GM19328 (cell line): ENCODE measurements at regions not wholly inside any gene's neighbourhood (a gene's known extent, or its start where the extent isn't known, plus 50 kb on each side); places are given as distances from the start of the nearest gene placed in this dataset.

Experiments used
- ATAC-seq: cut with Tn5 transposase; IDR thresholded peaks from one replicate; pipeline ENCODE4 v1.9.1; 2021; ENCODE audit warnings: mild to moderate bottlenecking, moderate library complexity; ENCODE audit not compliant: unreplicated experiment

DNA sequence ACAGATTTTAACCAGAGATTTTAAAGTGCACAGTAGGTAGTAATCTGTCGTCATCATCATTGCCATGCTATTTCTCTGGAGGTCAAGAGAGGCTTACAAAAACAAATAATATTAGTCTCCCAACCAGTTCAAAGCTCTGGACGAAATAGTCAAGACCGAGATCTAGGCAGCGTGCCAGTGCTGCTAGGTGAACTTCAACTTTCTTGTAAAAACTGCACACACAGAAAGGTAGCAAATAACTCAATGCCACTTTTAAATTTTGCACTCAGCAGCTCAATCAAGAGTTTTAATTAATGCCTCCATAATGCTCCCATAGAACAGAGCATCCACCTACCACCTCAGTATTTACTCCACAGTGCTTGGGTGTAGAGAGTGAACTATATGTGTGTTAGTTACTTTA lies 656.8 kb downstream of the IRX1 start:
- ATAC-seq, result no peak

DNA sequence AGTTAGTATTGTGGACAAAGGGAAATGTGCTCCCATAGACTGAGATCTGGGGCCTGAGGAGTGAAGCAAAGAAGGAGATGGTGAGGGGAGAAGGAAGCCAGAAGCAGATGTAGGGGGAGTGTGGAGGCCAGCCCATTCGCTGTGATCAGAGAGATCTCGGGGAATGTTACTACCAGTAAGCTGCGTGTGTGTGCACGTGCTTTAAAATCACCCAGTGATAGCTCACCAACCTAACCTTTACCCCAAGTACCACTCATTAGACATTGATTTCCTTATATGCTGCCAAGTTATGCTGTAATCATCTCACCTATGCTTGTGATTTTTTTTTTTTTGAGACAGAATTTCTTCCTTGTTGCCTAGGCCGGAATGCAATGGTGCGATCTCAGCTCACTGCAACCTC lies 659.1 kb downstream of the IRX1 start:
- no peak for ATAC-seq

GRCh38 chr5:4255441-4255840 lies 659.8 kb downstream of the IRX1 start:
- ATAC-seq, result no peak

DNA sequence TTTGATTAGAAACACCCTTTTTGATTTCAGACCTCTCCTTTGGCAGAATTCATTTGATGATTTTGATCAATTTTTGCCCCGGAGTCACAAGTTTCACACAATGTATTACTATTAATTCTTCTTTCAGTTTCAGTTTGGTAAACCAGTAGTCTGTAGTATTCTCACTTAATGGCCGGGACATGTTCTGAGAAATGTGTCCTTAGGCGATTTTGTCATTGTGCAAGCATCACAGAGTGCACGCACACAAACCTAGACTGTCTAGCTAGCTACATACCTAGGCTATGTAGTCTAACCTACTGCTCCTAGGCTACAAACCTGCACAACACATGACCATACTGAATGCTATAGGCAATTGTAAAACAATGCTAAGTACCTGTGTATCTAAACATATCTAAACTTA lies 662.5 kb downstream of the IRX1 start:
- ATAC-seq, result no peak

DNA sequence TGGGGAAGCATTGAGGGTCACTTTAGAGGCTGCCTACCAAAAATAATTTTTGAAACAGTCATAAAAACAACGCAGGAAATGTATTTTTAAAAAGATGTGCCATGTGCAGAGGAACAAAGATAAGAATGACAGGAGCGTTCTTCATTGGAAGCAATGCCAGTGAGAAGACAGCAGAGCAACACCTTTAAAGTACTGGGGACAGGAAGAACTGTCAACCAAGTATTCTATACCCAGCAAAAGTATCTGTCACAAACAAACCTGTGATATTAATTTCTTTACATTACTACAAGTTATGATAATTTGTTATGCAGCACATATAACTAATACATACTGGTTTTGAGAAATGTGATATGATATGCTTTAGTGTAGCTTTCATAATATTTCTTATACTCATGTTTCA lies 675.6 kb downstream of the IRX1 start:
- no peak for ATAC-seq

GRCh38 chr5:4275232-4275631 lies 679.6 kb downstream of the IRX1 start:
- no peak for ATAC-seq

DNA sequence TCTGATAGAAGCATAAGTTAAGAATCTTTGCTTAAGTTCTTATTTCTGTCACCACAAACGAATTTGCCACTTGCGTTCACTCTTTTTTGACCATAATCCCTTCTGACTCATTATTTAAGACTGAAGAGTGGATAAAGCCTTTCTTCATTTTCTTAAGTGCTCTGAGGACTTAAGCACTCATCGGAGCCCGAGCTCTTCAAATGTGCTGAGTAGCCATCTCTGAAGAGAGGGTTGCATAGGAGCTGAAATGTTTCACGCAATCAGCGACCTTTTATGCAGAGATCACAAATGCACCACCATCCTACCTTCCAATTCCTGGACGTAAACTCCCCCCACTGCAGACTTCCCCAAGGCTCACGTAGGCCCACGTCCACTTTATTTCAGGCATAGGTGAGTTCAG lies 699.2 kb downstream of the IRX1 start:
- no peak for ATAC-seq

DNA sequence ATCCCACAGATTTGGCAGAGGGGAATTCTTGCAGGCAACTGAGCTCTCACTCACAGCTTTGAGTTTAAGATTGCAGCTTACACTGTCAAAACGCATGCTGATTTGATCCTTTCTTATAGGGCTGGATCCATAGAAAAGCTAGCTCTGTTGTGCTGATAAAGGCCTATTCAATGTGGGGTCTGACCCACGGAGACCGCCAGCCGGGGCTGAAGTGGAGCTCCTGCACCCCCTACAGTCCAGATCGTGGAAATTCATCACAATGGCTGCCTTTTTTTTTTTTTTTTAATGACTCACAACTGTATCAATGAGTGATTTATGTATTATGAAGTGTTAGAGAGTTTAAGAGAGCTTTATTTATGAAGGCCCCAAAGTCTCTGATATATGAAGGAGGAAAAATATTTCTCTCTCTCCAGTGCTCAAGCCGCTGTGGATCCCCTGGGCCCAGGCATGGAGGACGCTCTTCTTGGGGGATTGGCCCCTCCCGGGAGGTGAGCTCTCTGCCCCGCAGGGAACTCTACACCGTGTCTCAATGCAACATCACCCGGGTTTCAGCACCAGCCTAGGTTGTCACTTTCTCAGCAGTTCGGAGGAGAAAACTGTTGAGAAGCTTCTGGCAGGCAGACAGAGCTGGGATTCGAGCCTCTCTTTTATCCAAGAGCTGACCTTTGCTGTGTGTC lies 700.2 kb downstream of the IRX1 start:
- ATAC-seq, result no peak

DNA sequence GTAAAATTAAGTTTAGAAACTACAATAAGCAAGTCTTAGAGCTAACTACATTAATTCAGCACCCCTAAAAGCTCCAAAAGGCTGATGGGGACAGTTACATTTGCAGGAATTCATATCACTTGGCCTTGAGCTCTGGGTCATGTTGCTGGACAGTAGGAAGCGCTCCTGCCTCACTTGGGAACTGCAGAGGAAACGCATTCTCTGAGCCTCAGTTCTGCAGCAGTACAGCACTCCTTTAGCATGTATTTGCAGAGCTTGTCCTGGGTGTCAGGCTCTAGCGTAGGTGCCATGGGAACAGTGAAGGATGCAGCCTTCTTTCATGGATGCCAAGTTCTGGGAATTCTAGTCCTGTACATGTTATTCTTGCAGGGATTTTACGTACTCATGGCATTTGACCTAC lies 710.4 kb downstream of the IRX1 start:
- ATAC-seq, result no peak

- ATAC-seq, result no peak
These were observed 713.4 kb downstream of the IRX1 start for GRCh38 chr5:4309026-4309425.

- no peak for ATAC-seq
These were observed 717.5 kb downstream of the IRX1 start for GRCh38 chr5:4313138-4313537.

DNA sequence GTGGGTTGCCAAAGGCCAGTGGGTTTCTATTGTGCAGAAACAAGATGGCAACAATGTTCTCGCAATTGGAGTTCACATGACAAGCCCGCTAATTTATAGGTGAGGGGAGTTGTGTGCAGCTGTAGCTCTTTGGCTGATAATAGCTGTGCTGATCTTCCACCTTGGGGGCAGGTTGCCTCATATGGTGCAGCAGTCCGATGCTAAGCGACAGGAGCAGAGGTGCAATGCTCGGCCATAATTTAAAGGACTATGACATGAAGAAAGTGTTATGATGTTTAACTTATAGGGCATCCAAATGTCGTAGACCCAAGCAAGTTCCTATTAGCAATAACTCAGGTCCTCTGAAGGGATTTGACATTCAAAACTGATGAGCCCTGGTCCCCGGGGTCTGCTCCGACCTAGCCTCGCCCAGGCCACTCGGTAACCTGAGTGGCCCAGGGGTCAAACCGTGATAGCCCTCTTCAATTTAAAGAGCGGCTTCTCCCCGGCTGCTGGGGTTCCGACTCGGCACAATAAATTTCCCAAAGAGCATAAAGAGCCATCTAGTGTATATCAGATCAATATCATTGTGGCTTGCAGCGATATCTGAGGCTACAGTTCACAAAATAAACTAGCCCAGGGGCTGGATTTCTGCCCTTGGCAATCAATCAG lies 724.0 kb downstream of the IRX1 start:
- ATAC-seq, result no peak

- no peak for ATAC-seq
These were observed 734.7 kb downstream of the IRX1 start for GRCh38 chr5:4330327-4330726.

DNA sequence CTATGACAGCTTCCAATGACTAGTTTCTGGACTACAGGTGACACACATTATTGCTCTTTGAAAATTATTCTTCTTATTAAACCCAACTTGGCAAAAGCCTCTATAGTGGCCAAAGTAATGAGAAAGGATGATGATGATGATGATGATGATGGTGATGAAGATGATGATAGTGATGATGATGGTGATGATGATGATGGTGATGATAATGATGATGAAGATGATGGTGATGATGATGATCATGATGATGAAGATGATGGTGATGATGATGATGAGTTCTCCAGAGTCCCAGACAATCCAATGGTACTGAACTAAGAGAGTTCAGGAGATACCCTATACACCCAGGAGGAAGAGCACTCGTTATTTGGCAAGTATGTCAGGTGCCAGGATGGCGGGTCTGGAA lies 739.4 kb downstream of the IRX1 start:
- no peak for ATAC-seq

- no peak for ATAC-seq
These were observed 741.9 kb downstream of the IRX1 start for GRCh38 chr5:4337519-4337918.

DNA sequence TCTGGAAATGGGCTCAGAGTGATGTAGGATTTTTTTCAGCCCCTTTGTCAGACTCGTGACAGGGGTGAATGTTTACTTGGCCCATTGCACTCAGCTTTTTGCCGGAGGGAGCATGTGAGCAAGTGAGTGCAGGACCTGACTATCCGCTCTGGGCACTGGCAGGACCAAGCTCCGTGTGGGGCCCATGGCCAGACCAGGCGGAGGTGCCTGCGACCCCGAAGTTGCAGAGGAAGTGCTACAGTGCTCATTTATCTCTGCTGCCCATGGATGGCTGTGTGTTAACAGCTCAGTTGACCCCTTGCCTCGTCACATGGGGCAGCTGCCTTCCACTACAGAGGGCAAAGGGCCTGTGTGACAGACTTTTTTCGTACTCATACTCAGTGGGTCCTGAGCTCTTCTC lies 744.3 kb downstream of the IRX1 start:
- no peak for ATAC-seq

DNA sequence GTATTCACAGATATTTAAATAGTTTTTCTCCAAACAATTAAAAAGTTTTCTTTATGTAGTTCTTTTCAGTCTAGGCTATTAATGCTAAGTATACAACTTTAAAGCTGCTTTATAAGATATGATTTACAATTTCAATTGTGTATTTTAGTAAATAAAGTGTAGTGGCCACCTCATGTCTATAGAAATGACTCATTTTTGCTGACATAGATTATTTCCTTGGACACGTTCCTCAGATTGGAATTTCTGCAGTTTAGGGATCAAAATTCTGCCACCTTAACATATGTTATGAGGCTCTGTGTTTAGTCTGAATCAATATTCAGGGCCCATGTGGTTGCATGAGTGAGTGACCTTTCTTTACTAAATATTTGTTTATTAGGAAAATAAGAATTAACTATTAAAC lies 750.2 kb downstream of the IRX1 start:
- no peak for ATAC-seq

DNA sequence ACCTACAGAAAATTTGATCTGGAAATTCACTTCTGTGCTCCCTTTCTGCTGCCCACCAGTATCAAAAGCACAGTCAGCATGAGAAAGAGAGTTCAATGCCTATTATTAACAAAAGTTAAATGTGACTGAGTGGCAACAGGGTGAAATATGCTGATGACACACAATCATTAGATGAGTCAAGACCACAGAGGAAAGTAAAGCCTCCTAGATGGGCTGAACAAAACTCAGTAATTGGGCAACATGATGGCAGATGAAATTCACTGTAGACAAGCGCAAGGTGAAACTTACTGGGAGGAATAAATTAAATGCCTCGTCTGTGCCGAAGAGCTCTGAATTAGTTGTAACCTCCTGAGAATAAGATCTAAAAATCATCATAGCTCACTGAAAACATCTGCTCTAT lies 752.8 kb downstream of the IRX1 start:
- ATAC-seq, result no peak

GRCh38 chr5:4348919-4349318 lies 753.3 kb downstream of the IRX1 start:
- ATAC-seq, result no peak

DNA sequence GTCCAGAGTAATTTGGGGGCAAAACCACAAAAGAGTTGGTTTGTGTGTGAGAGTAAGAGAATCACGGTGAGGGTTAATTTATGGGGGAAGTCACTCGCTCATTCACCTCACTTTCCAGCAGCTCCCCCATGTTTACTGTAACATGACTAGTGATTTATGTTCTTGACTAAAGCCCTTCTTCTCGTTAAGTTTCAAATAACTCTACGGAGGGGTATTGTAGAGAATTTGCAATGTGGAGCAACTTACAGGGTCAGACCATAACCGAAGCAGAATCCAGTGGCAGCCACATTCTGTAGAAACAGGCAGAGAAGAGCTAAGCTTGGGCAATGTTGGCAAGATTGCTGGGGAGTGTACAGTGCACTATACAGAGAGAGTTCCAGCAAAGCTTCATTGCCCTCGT lies 760.6 kb downstream of the IRX1 start:
- no peak for ATAC-seq

DNA sequence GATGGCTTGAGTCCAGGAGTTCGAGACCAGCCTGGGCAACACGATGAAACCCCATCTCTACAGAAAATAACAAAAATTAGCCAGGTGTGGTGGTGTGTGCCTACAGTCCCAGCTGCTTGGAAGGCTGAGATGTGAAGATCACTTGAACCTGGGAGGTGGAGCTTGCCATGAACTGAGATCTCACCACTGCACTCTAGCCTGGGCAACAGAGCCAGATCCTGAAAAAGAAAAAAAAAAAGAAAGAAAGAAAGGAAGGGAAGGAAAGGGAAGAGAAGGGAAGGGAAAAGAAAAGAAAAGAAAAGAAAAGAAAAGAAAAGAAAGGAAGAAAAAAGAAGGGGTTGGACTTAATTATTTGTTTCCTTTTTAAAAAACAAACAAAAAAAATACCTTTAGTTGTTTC lies 764.2 kb downstream of the IRX1 start:
- ATAC-seq, result no peak

- ATAC-seq, result no peak
These were observed 766.1 kb downstream of the IRX1 start for GRCh38 chr5:4361753-4362152.

DNA sequence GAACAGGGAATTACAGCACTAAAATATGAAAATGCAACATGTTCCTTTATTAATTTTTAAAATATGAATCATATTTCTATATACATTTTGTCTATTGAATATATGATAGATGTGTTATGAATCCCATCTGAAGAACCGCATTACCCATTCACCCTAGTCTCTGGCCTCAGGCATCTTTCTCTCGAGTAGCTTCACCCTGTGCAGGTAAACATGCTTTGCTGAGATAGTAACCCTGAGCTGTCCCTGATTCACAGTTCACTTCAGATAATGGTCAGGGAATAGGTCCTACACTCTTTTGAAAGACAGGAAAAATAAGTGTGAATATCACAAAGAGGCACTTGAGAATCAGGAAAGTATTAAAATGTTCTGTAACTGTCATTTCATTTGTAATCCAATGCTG lies 766.8 kb downstream of the IRX1 start:
- no peak for ATAC-seq
